H1 (cell line): ENCODE measurements at regions not wholly inside any gene's neighbourhood (a gene's known extent, or its start where the extent isn't known, plus 50 kb on each side); places are given as distances from the start of the nearest gene placed in this dataset.

Experiments
- CTCF ChIA-PET: fragments of 300-600 bp; sonication (Branson Sonifier 250); formaldehyde crosslinking; loops from one replicate; lab custom pipeline; 2021; ENCODE audit not compliant: partially characterized antibody; lab: Charles Lee
- POLR2A ChIA-PET: fragments of 300-600 bp; sonication (Branson Sonifier 250); formaldehyde crosslinking; loops from one replicate; lab custom pipeline; 2021; ENCODE audit warnings: inconsistent platforms; ENCODE audit not compliant: partially characterized antibody; lab: Charles Lee
- DNase-seq, 2 experiments: peaks; one replicate each; pipeline versions ENCODE4 v3.0.0 to v3.0.0-alpha.2; 2010 to 2022; ENCODE audit warnings: low spot score in 2 of 2, low read depth in 1 of 2, mixed read lengths in 1 of 2
- FAIRE-seq: peaks from 2 replicates; lab custom pipeline; 2011; peaks lifted over from hg19 to GRCh38; lab: Jason Lieb, UNC
- H2AFZ ChIP-seq: 2 replicates; pipeline ENCODE4 v1.8.1; 2012; ENCODE audit warnings: low read length, inconsistent platforms
- H2AK5ac ChIP-seq: 2 replicates; pipeline ENCODE4 v1.6.1; 2013; ENCODE audit warnings: low read depth, low read length
- H2BK120ac ChIP-seq: replicated peaks from 2 replicates; pipeline ENCODE3; 2013; ENCODE audit warnings: low read depth, low read length, inconsistent platforms
- H2BK12ac ChIP-seq: 2 replicates; pipeline ENCODE4 v1.6.1; 2013; ENCODE audit warnings: low read depth, low read length
- H2BK15ac ChIP-seq: 2 replicates; pipeline ENCODE4 v1.6.1; 2013; ENCODE audit warnings: low read length
- H2BK20ac ChIP-seq: 2 replicates; pipeline ENCODE4 v1.6.1; 2013; ENCODE audit warnings: low read length
- H2BK5ac ChIP-seq: 2 replicates; pipeline ENCODE4 v1.6.1; 2013; ENCODE audit warnings: low read depth, low read length
- H3K14ac ChIP-seq: 2 replicates; pipeline ENCODE4 v1.6.1; 2013; ENCODE audit warnings: inconsistent platforms; ENCODE audit not compliant: insufficient read length
- H3K18ac ChIP-seq: 2 replicates; pipeline ENCODE4 v1.6.1; 2013; ENCODE audit warnings: low read length; ENCODE audit errors: extremely low read depth
- H3K23ac ChIP-seq: 2 replicates; pipeline ENCODE4 v1.6.1; 2013; ENCODE audit warnings: inconsistent platforms; ENCODE audit not compliant: insufficient read length
- H3K23me2 ChIP-seq: 2 replicates; pipeline ENCODE4 v1.6.1; 2013; ENCODE audit warnings: low read depth, low read length
- H3K27ac ChIP-seq: 2 replicates; pipeline ENCODE4 v1.6.1; 2011; ENCODE audit warnings: low read depth, low read length, inconsistent platforms
- H3K27me3 ChIP-seq, 4 experiments: replicated peaks in 1 of 4; 1 replicate in 1 of 4; 2 replicates in 3 of 4; pipeline versions ENCODE4 v1.6.1 to v1.8.1; 2011 to 2013; ENCODE audit warnings: low read length in 3 of 4, mild to moderate bottlenecking in 3 of 4, inconsistent platforms in 2 of 4, mixed read lengths in 2 of 4, moderate library complexity in 1 of 4; ENCODE audit not compliant: control insufficient read depth in 3 of 4, insufficient read depth in 3 of 4; ENCODE audit errors: extremely low read depth in 1 of 4
- H3K36me3 ChIP-seq, 4 experiments: 2 replicates each; pipeline versions ENCODE4 v1.6.1 to v1.8.1; 2011 to 2013; ENCODE audit warnings: mild to moderate bottlenecking in 4 of 4, low read length in 3 of 4, moderate library complexity in 2 of 4, control low read depth in 1 of 4, inconsistent platforms in 1 of 4; ENCODE audit not compliant: insufficient read depth in 4 of 4, control insufficient read depth in 2 of 4
- H3K4ac ChIP-seq: replicated peaks from 2 replicates; pipeline ENCODE3; 2013; ENCODE audit warnings: low read length, low read depth, mixed read lengths, inconsistent platforms; ENCODE audit not compliant: insufficient read length
- H3K4me1 ChIP-seq, 4 experiments: replicated peaks in 1 of 4; 1 replicate in 1 of 4; 2 replicates in 3 of 4; pipeline versions ENCODE4 v1.6.1 to v1.8.1; 2011 to 2013; ENCODE audit warnings: low read length in 3 of 4, inconsistent platforms in 2 of 4, mixed read lengths in 1 of 4; ENCODE audit not compliant: insufficient read depth in 4 of 4, control insufficient read depth in 3 of 4
- H3K4me2 ChIP-seq, 2 experiments: 2 replicates each; pipeline versions ENCODE4 v1.6.1 to v1.8.1; 2011 to 2013; ENCODE audit warnings: low read depth in 2 of 2, low read length in 2 of 2, control low read depth in 1 of 2, inconsistent platforms in 1 of 2, mild to moderate bottlenecking in 1 of 2; ENCODE audit not compliant: insufficient read depth in 1 of 2
- H3K4me3 ChIP-seq, 4 experiments: fragments of 200-600, 300-600 bp in 1 of 4; sonication (generic), shearing (Covaris generic), sonication (Bioruptor Twin) in 1 of 4; 2 replicates each; pipeline versions ENCODE4 v1.5.1 to v1.8.1; 2011 to 2016; ENCODE audit warnings: low read length in 4 of 4, low read depth in 3 of 4, control low read depth in 2 of 4, inconsistent platforms in 2 of 4, mild to moderate bottlenecking in 2 of 4, mixed read lengths in 1 of 4, moderate library complexity in 1 of 4; ENCODE audit not compliant: insufficient read depth in 2 of 4; ENCODE audit errors: extremely low read depth in 1 of 4
- H3K56ac ChIP-seq: replicated peaks from 2 replicates; pipeline ENCODE3; 2013; ENCODE audit warnings: low read depth, mild to moderate bottlenecking, mixed read lengths, low read length, inconsistent platforms; ENCODE audit not compliant: insufficient read length
- H3K79me1 ChIP-seq: 2 replicates; pipeline ENCODE4 v1.6.1; 2013; ENCODE audit warnings: low read depth, low read length, control low read depth
- H3K79me2 ChIP-seq, 2 experiments: 2 replicates each; pipeline versions ENCODE4 v1.6.1 to v1.8.1; 2012 to 2013; ENCODE audit warnings: low read length in 2 of 2, mild to moderate bottlenecking in 2 of 2, inconsistent platforms in 1 of 2; ENCODE audit not compliant: insufficient read depth in 2 of 2, control insufficient read depth in 1 of 2
- H3K9ac ChIP-seq, 4 experiments: replicated peaks in 1 of 4; 1 replicate in 1 of 4; 2 replicates in 3 of 4; pipeline versions ENCODE4 v1.6.1 to v1.8.1; 2011 to 2013; ENCODE audit warnings: low read depth in 3 of 4, low read length in 3 of 4, control low read depth in 2 of 4, mild to moderate bottlenecking in 2 of 4, moderate library complexity in 2 of 4, inconsistent platforms in 1 of 4; ENCODE audit errors: extremely low read depth in 1 of 4
- H3K9me3 ChIP-seq, 2 experiments: 2 replicates each; pipeline versions ENCODE4 v1.6.1 to v1.8.1; 2012 to 2013; ENCODE audit warnings: mild to moderate bottlenecking in 2 of 2, moderate library complexity in 2 of 2, control low read depth in 1 of 2, inconsistent platforms in 1 of 2, low read depth in 1 of 2, low read length in 1 of 2, mixed read lengths in 1 of 2; ENCODE audit not compliant: insufficient read depth in 2 of 2
- H4K20me1 ChIP-seq, 2 experiments: replicated peaks in 1 of 2; 2 replicates each; pipeline versions ENCODE3 to v1.8.1; 2011 to 2013; ENCODE audit warnings: inconsistent platforms in 2 of 2, low read length in 2 of 2, mild to moderate bottlenecking in 1 of 2; ENCODE audit not compliant: insufficient read depth in 2 of 2, control insufficient read depth in 1 of 2
- H4K5ac ChIP-seq: 2 replicates; pipeline ENCODE4 v1.6.1; 2013; ENCODE audit warnings: low read length, low read depth, mixed read lengths, inconsistent platforms; ENCODE audit not compliant: insufficient read length
- H4K8ac ChIP-seq: 2 replicates; pipeline ENCODE4 v1.8.0; 2013; ENCODE audit warnings: mild to moderate bottlenecking, moderate library complexity, low read length, inconsistent platforms; ENCODE audit not compliant: insufficient read depth; ENCODE audit errors: extremely low read depth
- H4K91ac ChIP-seq: replicated peaks from 2 replicates; pipeline ENCODE3; 2013; ENCODE audit warnings: low read length, mixed read lengths, inconsistent platforms; ENCODE audit not compliant: insufficient read length
- CBX5 ChIP-seq: fragments of 300-800, 300-1000 bp; sonication (generic); IDR thresholded peaks from 2 replicates; pipeline ENCODE4 v1.7.1; 2016; ENCODE audit warnings: antibody characterized with exemption, low read length, low read depth
- GABPA ChIP-seq: IDR thresholded peaks from 2 replicates; pipeline ENCODE4 v1.6.1; 2011; ENCODE audit warnings: mild to moderate bottlenecking, low read length, moderate library complexity, borderline replicate concordance; ENCODE audit not compliant: insufficient read depth
- KDM5A ChIP-seq: fragments of 200-600 bp; IDR thresholded peaks from 2 replicates; pipeline ENCODE4 v1.7.1; 2012; ENCODE audit warnings: mild to moderate bottlenecking, low read length, inconsistent platforms, mixed read lengths
- NANOG ChIP-seq: IDR thresholded peaks from 2 replicates; pipeline ENCODE4 v1.6.1; 2011; ENCODE audit warnings: low read length, low read depth, mild to moderate bottlenecking, inconsistent platforms; ENCODE audit not compliant: insufficient read depth, poor library complexity, severe bottlenecking
- NRF1 ChIP-seq: IDR thresholded peaks from 2 replicates; pipeline ENCODE4 v1.6.1; 2011; ENCODE audit warnings: mild to moderate bottlenecking, low read depth, low read length, improper control_type of control experiment
- PHF8 ChIP-seq: fragments of 200-600 bp; sonication (generic); conservative IDR thresholded peaks from 2 replicates; pipeline ENCODE4 v1.7.1; 2012; ENCODE audit warnings: low read depth, mild to moderate bottlenecking, inconsistent platforms, low read length, moderate library complexity
- RBBP5 ChIP-seq: IDR thresholded peaks from 2 replicates; pipeline ENCODE4 v1.7.1; 2012; ENCODE audit warnings: low read depth, mild to moderate bottlenecking, inconsistent platforms, low read length, moderate library complexity, borderline replicate concordance
- SUZ12 ChIP-seq: fragments of 200-600 bp; sonication (generic); IDR thresholded peaks from 2 replicates; pipeline ENCODE4 v1.6.1; 2012; ENCODE audit warnings: mild to moderate bottlenecking, inconsistent platforms, low read length, moderate library complexity, mixed read lengths
- TEAD4 ChIP-seq: IDR thresholded peaks from 2 replicates; pipeline ENCODE4 v1.6.1; 2012; ENCODE audit warnings: low read depth, low read length, inconsistent platforms, mixed read lengths
- YY1 ChIP-seq: IDR thresholded peaks from 2 replicates; pipeline ENCODE4 v1.6.1; 2011; ENCODE audit warnings: low read depth, mild to moderate bottlenecking, low read length
- WGBS, 2 experiments: shearing (Covaris generic) in 1 of 2; methylation state at CpG; one replicate each; pipeline versions ENCODE4 v1.1.6 to v1.1.7; 2013 to 2015; ENCODE audit warnings: low lambda C conversion rate in 2 of 2, mixed read lengths in 2 of 2, inconsistent platforms in 1 of 2, low coverage in 1 of 2, missing lambda C conversion rate in 1 of 2; ENCODE audit not compliant: insufficient replicate concordance in 2 of 2, insufficient coverage in 1 of 2, insufficient read length in 1 of 2; ENCODE audit errors: extremely low coverage in 1 of 2, missing lambda C conversion rate in 1 of 2; 5-methylcytosine and 5-hydroxymethylcytosine counted together

GRCh38 chr4:106503116-106504050, 134.8 kb upstream of the GIMD1 start:
- Histone ChIP-seq H3K18ac (no peak overlapping the region), H3K4me1 (no peaks in the 10 kb centered on the region), H2BK120ac (no peak overlapping the region), H4K8ac (no peak overlapping the region), H3K4me3 (no peak overlapping the region), H2AFZ (no peak overlapping the region), H3K36me3 (no peaks in the 10 kb centered on the region), H4K5ac (no peak overlapping the region), H2AK5ac (no peak overlapping the region), H3K79me1 (no peaks in the 10 kb centered on the region), H4K20me1 (no peaks in the 10 kb centered on the region), H2BK5ac (no peak overlapping the region), H3K4me2 (no peak overlapping the region), H3K27me3 (no peaks in the 10 kb centered on the region), H4K91ac (no peak overlapping the region), H3K79me2 (no peaks in the 10 kb centered on the region), H3K56ac (no peak overlapping the region), H3K23ac (no peak overlapping the region), H2BK20ac (no peak overlapping the region), H3K9ac (no peak overlapping the region), H2BK12ac (no peak overlapping the region), H3K23me2 (no peaks in the 10 kb centered on the region), H3K9me3 (no peaks in the 10 kb centered on the region), H2BK15ac (no peak overlapping the region), H3K4ac (no peak overlapping the region), H3K27ac (no peak overlapping the region), H3K14ac (no peak overlapping the region)
- no peak for DNase-seq
- WGBS, 2 experiments = 96% methylated on average over 3 of the region's 3 CpGs; no CpG with 5 or more reads in 1 of the 2 experiments
- CTCF ChIA-PET = interaction anchor here (0.6 to 3.4 kb wide), 19 partner anchors 8 to 395 kb away, joined by 3 to 36 read pairs (median 3); no protein-coding TSS in a partner anchor
- POLR2A ChIA-PET = no interaction called here
- no peak for TF ChIP-seq TEAD4
- no peak for TF ChIP-seq NRF1
- TF ChIP-seq KDM5A = no peak
- no peak for TF ChIP-seq PHF8
- TF ChIP-seq SUZ12 = no peak
- no peak for TF ChIP-seq CBX5
- no peak for TF ChIP-seq GABPA
- no peak for TF ChIP-seq NANOG
- no peak for TF ChIP-seq RBBP5
- TF ChIP-seq YY1 = no peak
- no peak for FAIRE-seq
